ENCODE measurements at regions not wholly inside any gene's neighbourhood (a gene's known extent, or its start where the extent isn't known, plus 50 kb on each side); places are given as distances from the start of the nearest gene placed in this dataset.
A peak's percentile ranks its signal among the peaks of the same experiment; 100 is the strongest.
"Not testable (repeated sequence)": the region's sequence is repeated elsewhere in the genome, so short reads cannot be mapped to it uniquely, and the experiment has no call there.

GRCh38 chr7:153087498-153087897, 327.9 kb downstream of the ACTR3B start:
- DNase-seq (ENCODE audit: low spot score): no peak

DNA sequence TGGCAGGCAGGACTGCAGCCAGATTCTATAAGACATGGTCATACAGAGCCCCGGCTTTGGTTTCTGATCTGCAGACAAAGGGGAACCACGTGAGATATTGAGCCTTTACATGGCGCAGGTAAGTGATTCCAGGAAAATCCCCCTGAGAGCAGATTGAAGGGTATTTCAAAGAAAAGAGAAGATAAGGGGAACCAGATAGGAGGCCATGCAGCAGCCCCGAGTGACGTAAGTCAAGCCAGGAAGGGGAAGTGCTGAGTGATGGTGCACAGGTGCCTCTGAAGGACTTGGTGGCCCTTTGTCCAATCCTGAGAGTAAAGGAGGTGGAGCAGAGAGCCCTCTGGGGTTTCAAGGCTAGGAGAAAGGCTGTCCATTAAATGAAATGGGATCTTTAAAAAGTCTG, 329.0 kb downstream of the ACTR3B start:
- no peak for DNase-seq (ENCODE audit: low spot score)

DNA sequence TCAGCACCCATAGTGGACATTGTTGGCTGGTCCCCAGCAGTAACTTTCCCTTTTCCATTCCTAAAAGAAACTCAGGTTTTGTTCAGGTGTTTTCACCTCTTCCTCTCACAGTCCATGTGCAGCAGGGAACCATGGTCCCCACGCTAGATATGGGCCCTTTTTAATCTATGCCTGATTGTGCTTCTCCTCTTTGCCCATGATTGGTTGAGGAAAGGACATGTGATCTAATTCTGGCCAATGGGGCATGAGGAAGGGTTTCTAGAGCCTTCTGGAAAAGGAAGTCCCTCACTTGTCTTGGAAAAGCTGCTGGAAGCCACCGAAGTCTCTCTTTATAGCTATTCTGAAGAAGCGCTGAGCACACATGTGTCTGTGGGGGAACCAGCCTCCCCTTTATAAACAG, 330.7 kb downstream of the ACTR3B start:
- no peak for DNase-seq (ENCODE audit: low spot score)

DNA sequence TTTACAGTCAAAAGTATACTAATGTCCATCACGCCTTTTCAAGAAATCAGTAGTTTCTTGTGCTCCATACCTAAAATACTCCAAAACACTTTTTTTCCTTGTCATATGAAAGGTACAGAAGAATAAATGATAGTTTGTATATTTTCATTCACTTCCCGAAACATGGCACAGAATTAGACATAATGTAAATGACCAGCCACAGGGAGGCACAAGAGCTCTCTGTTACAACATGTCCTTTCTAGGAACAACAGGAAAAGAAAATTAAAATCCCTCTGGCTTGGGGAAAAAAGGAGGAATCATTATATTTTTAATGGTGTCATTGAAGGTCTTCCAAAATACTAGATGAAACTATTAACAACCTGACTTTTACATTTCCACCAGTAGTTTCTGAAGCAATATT, 331.2 kb downstream of the ACTR3B start:
- no peak for DNase-seq (ENCODE audit: low spot score)

GRCh38 chr7:153091477-153091876, 331.9 kb downstream of the ACTR3B start:
- no peak for DNase-seq (ENCODE audit: low spot score)

DNA sequence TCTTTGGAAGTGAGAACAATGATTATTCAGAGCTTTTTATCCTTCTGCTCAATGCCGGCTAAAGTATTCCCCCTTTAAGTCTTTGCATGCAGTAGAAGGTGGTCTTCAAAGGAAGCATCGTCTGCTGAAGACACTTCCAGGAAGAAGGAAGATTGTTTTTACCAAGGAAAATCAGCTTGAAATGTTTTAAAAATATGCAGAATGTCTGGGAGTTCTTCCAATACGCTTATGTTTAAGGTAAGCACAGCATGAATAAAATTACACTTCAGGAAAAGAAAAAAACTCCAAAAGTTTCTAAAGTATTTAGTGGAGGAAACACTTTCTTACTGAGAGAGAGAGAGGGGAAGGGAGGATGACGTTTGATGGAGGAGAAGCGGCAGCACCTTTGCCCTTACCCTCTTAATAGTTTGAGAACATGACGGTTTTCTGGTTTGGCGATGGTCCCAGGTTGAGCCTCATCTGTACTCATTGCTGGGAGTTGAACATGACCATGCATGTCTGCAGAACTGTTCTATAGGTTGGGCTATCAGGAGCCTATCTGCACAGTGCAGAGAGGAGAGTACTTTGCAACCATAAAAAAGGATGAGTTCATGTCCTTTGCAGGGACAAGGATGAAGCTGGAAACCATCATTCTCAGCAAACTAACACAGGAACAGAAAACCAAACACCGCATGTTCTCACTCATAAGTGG, 338.1 kb downstream of the ACTR3B start:
- DNase-seq (ENCODE audit: low spot score): no peak

GRCh38 chr7:153099235-153099634, 339.7 kb downstream of the ACTR3B start:
- no peak for DNase-seq (ENCODE audit: low spot score)

GRCh38 chr7:153100691-153101237, 341.2 kb downstream of the ACTR3B start:
- no peak for DNase-seq (ENCODE audit: low spot score)

- DNase-seq (ENCODE audit: low spot score): no peak
Observed at GRCh38 chr7:153103202-153103601, 343.6 kb downstream of the ACTR3B start.

DNA sequence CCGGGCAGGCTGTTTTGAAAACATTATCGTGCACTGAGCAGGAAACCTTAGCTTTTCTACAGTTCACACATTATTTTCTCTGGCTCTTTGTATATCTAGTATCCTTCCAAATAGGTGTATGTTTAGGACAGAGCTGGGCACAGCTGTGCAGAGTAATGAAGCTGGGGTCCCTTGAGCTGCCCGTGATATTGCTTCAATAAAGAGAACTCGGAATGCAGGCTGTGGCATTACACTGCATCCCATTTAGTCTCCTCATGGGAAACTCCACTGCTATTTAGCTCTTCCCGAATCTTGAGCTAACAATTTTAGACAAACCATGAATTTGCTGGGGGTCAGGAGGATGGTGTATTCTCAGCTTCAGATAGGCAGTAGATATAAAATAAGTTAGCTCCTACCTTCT, 348.3 kb downstream of the ACTR3B start:
- DNase-seq (ENCODE audit: low spot score): no peak

- DNase-seq (ENCODE audit: low spot score): no peak
Observed at GRCh38 chr7:153109566-153109965, 350.0 kb downstream of the ACTR3B start.

DNA sequence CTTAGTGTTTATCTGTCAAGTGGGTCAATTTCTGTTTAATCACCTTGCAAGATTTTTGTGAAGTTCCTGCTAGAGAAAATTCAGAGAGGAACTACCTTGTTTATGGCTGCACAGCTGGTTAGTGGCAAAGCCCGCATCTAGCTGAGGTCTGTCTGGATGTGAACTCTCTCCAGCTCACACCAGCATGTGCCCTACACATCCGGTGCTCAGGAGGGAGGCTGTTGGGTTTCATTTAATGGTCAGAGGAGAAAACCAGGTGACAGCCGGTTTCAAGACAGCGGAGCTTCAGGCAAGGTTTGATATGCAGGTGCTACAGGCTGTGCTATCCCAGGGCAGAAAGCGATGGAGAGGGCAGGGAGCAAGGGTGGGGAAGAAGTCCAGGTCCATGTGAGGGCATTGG, 351.1 kb downstream of the ACTR3B start:
- DNase-seq (ENCODE audit: low spot score): no peak

DNA sequence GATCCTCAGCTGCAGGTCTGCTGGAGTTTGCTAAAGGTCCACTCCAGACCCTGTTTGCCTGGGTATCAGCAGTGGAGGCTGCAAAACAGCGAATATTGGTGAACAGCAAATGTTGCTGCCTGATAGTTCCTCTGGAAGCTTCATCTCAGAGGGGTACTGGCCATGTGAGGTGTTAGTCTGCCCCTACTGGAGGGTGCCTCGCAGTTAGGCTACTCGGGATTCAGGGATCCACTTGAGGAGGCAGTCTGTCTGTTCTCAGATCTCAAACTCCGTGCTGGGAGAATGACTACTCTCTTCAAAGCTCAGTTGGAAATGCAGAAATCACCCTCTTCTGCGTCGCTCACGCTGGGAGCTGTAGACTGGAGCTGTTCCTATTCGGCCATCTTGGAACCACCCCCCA, 362.7 kb downstream of the ACTR3B start:
- not testable (repeated sequence) for DNase-seq (ENCODE audit: low spot score)

DNA sequence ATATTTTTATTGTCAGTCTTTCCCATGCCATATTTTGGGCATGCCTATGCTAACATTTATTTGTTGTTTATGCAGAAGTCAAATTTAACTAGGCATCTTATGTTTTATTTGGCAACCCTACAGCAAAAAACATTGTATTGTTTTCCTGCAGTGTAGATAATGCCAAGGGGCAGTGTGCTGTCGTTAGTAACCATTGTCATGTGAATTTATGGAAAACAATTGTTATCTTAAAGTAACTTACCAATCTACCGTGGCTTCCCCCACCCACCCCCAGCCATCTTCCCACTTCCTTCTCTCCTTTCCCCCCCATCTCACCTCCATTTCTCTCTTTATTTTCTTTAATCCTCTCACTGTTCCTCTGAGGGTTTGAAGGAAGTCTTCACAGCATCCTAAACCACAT, 370.5 kb downstream of the ACTR3B start:
- no peak for DNase-seq (ENCODE audit: low spot score)

DNA sequence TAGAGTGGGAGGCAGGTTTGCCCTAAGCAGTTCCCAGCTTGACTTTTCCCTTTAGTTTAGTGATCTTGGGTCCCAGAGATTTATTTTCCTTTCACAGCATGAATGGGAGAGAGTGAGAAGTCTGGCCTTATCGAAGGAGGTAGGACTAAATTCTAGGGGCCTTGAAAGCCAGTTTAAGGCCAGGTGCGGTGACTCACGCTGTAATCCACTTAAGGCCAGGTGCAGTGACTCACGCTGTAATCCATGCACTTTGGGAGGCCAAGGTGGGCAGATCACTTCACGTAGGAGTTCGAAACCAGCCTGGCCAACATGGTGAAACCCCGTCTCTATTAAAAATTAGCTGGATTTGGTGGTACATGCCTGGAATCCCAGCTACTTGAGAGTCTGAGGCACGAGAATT, 392.2 kb downstream of the ACTR3B start:
- no peak for DNase-seq (ENCODE audit: low spot score)

DNA sequence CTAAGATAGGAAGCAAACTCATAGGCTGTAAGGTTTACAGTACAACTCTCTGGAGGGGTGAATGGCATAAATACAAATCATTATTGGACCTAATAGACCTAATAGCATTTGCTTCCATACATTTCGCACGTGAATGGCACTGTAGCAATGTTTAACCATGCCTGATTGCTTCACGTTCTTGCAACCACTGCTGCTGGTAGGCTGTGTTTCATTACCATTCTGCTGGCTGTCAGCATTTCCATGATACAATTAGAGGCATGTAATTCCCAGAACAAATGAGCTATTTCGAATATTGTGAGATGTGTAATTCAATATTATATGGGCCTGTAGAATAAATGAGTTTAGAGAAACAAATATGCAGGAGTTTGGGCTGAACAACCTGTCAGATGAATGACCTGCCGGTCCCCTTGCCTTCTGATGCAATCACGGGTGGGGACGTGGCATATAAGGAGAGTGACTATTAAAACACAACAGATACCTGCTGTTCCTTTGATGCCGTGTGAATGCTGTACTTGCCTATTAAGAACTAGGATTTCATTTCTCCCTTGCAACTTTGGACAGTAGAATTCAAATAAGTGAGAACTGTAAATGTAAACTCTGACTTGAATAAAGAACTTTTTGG, 393.4 kb downstream of the ACTR3B start:
- DNase-seq (ENCODE audit: low spot score): no peak

GRCh38 chr7:153158149-153158548, 398.6 kb downstream of the ACTR3B start:
- no peak for DNase-seq (ENCODE audit: low spot score)

DNA sequence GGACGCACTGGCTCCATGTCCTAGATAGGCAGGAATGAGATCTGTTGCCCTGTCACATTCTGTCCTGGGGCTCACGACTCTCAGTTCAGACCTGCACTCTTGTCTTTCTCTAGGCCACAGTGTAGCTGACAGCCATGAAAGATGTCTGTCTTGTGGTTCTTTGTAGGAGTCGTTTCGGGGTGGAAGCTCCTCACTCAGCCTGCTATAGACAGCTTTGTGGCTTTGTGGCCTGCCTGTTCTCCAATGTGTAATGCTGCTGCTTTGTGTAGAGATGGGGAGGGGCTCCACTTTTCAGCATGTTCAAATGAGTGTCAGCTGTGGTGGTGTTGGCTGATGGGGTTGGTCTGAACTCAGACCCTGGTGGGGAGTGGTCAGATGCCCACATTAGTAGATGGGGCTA, 410.7 kb downstream of the ACTR3B start:
- DNase-seq (ENCODE audit: low spot score): no peak

DNA sequence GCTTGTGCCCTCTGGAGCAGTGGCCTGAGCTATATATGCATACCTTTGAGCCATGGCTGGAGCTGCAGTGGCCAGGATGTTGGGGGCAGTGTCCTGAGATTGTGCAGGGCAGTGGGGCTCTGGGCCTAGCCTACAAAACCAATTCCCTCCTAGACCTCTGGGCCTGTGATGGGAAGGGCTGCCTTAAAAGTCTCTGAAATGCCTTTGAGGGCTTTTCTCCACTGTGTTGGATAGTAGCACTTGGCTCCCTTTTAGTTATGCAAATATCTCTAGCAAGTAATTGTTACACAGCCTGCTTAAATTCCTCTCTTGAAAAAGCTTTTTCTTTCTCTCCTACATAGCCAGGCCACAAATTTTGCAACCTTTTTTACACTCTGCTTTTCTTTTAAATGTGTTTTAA, 426.4 kb downstream of the ACTR3B start:
- DNase-seq (ENCODE audit: low spot score): no peak

- DNase-seq (ENCODE audit: low spot score): no peak
Observed at GRCh38 chr7:153188161-153188560, 428.6 kb downstream of the ACTR3B start.

GRCh38 chr7:153188630-153189029, 429.1 kb downstream of the ACTR3B start:
- DNase-seq (ENCODE audit: low spot score): no peak

DNA sequence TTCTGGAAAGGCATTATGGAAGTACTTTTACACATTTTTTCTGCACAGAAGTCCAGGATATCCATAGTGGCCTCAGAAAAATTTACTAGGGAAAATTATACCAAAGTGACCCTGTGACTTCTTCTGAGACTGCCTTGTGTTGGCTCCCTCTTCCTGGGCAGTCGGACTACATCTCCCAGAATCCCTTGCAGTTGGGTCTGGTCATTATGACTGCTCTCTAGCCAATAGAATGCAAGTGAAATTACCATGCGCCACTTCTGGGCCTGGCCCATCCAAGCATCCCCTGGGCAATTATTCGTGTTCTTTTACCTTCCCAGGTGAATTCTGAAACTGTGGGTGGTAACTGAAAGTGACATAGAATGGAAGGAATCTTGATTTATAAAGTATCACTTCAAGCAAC, 430.9 kb downstream of the ACTR3B start:
- DNase-seq (ENCODE audit: low spot score): peak; percentile 46

DNA sequence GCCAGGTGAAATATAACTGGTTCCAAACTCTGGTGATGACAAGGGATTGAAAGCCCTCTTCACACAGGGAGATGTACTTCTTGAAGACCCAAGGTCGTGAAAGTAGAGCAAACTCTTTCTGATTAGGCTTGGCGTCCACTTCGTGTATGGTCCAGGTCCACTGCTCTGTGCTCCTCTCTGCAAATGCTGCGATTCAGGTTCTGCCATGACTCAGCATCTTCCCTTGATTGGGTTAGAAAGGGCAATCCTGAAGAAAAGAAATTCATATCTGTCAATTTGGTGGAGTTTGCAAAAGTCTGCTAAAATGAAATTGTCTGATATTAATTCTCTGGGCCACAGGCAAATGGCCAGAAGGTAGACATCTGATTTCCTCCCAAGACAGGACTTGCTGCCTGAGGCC, 431.4 kb downstream of the ACTR3B start:
- no peak for DNase-seq (ENCODE audit: low spot score)

- peak; percentile 89 for DNase-seq (ENCODE audit: low spot score)
Observed at GRCh38 chr7:153193144-153193595, 433.6 kb downstream of the ACTR3B start.

Measured in D341Med (cell line).